A673 (cell line): ENCODE measurements at regions not wholly inside any gene's neighbourhood (a gene's known extent, or its start where the extent isn't known, plus 50 kb on each side); places are given as distances from the start of the nearest gene placed in this dataset.

ENCODE experiments used
- BruUV-seq: library from RNA; stranded (reverse); fragments of 400-500 nt; replicated peaks from 2 replicates; lab custom pipeline; 2021; lab: Mats Ljungman, UMichigan
- CTCF ChIA-PET: fragments of 300-600 bp; sonication (Branson Sonifier 250); formaldehyde crosslinking; loops from one replicate; lab custom pipeline; 2022; ENCODE audit warnings: antibody characterized with exemption; lab: Charles Lee
- POLR2A ChIA-PET: fragments of 300-600 bp; sonication (Branson Sonifier 250); formaldehyde crosslinking; loops from one replicate; lab custom pipeline; 2022; ENCODE audit warnings: antibody characterized with exemption; ENCODE audit not compliant: low non-redundant PET; lab: Charles Lee
- DNase-seq: peaks from one replicate; pipeline ENCODE4 v3.0.0-alpha.2; 2015; ENCODE audit warnings: low spot score
- H3K27ac ChIP-seq: fragments of 200-600 bp; sonication (generic); 2 replicates; pipeline ENCODE4 v1.5.1; 2016; ENCODE audit warnings: mixed run types, low read depth, mild to moderate bottlenecking, mixed read lengths, antibody characterized with exemption, low read length; ENCODE audit not compliant: poor library complexity, severe bottlenecking
- H3K27me3 ChIP-seq: fragments of 200-600 bp; sonication (generic); replicated peaks from 2 replicates; pipeline ENCODE4 v1.6.1; 2017; ENCODE audit warnings: mixed run types, low read depth, mild to moderate bottlenecking, mixed read lengths, antibody characterized with exemption, low read length; ENCODE audit not compliant: insufficient read depth, poor library complexity
- H3K36me3 ChIP-seq: fragments of 200-600 bp; sonication (generic); 2 replicates; pipeline ENCODE4 v1.6.1; 2016; ENCODE audit warnings: mixed run types, mild to moderate bottlenecking, mixed read lengths, antibody characterized with exemption, low read length; ENCODE audit not compliant: insufficient read depth, poor library complexity, severe bottlenecking
- H3K4me1 ChIP-seq: fragments of 200-600 bp; sonication (generic); 2 replicates; pipeline ENCODE4 v1.6.1; 2017; ENCODE audit warnings: mixed run types, mild to moderate bottlenecking, mixed read lengths, antibody characterized with exemption, low read length; ENCODE audit not compliant: insufficient read depth, poor library complexity, severe bottlenecking
- H3K4me3 ChIP-seq: fragments of 200-600 bp; sonication (generic); 2 replicates; pipeline ENCODE4 v1.5.1; 2016; ENCODE audit warnings: low read depth, mixed run types, mild to moderate bottlenecking, mixed read lengths, low read length; ENCODE audit not compliant: poor library complexity, severe bottlenecking
- H3K9me3 ChIP-seq: fragments of 200-600 bp; sonication (generic); 2 replicates; pipeline ENCODE4 v1.6.1; 2016; ENCODE audit warnings: mixed run types, low read depth, mild to moderate bottlenecking, mixed read lengths, antibody characterized with exemption, low read length; ENCODE audit not compliant: poor library complexity, severe bottlenecking
- EZH2 ChIP-seq: fragments of 200-600 bp; sonication (generic); IDR thresholded peaks from 2 replicates; pipeline ENCODE4 v1.6.1; 2017; ENCODE audit warnings: borderline replicate concordance, low read depth, mild to moderate bottlenecking, mixed read lengths, antibody characterized with exemption, low read length; ENCODE audit not compliant: poor library complexity, severe bottlenecking
- intact Hi-C: fragments of 100-400 bp; cut with micrococcal nuclease; formaldehyde crosslinking; loops from one replicate; pipeline ENCODE4 v1.10.0; 2022; ENCODE audit not compliant: unreplicated experiment
- TF ChIP-seq, protein P1 (sequence below): fragments of 300-800, 200-600 bp; sonication (generic); conservative IDR thresholded peaks from 2 replicates; pipeline ENCODE4 v1.5.1; 2017; ENCODE audit warnings: low read depth, mild to moderate bottlenecking, antibody characterized with exemption, low read length, moderate library complexity, mixed read lengths

- no TSS peak for BruUV-seq
- Histone ChIP-seq H3K4me1 (no peaks in the 10 kb centered on the region), H3K27me3 (no peaks in the 10 kb centered on the region), H3K9me3 (no peaks in the 10 kb centered on the region), H3K4me3 (no peak overlapping the region), H3K27ac (no peak overlapping the region), H3K36me3 (no peaks in the 10 kb centered on the region)
- TF ChIP-seq EZH2 = no peak
- TF ChIP-seq, protein P1, sequence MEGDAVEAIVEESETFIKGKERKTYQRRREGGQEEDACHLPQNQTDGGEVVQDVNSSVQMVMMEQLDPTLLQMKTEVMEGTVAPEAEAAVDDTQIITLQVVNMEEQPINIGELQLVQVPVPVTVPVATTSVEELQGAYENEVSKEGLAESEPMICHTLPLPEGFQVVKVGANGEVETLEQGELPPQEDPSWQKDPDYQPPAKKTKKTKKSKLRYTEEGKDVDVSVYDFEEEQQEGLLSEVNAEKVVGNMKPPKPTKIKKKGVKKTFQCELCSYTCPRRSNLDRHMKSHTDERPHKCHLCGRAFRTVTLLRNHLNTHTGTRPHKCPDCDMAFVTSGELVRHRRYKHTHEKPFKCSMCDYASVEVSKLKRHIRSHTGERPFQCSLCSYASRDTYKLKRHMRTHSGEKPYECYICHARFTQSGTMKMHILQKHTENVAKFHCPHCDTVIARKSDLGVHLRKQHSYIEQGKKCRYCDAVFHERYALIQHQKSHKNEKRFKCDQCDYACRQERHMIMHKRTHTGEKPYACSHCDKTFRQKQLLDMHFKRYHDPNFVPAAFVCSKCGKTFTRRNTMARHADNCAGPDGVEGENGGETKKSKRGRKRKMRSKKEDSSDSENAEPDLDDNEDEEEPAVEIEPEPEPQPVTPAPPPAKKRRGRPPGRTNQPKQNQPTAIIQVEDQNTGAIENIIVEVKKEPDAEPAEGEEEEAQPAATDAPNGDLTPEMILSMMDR = no peak
- ChIA-PET POLR2A (no interaction called here), CTCF (no interaction called here)
- intact Hi-C loops = no loop called here
- DNase-seq = no peak
Observed at GRCh38 chr20:11389186-11389585, 528.5 kb upstream of the BTBD3 start.

DNA sequence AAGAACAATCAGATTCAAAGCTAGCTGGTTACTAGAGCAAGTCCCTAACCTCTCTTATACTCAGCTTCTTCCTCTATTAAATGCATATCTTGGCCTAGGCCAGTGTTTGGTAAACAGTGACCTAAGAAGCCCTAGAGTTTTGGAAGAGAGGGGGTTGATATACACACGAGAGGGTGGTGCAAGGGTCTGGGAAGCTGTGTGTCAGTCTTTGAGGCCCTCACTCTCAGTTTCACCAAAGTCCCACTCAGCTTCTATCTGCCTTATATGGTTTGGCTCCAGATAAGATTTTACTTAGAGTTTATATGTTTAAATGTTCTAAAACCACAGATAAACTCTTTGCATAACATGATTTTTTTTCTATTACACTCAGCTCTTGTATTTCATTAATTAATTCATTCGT, 526.1 kb upstream of the BTBD3 start:
- H3K27ac ChIP-seq = no peak overlapping the region
- CTCF ChIA-PET = no interaction called here
- no peak for DNase-seq
- H3K36me3 ChIP-seq = no peaks in the 10 kb centered on the region
- intact Hi-C loops = no loop called here
- BruUV-seq = no TSS peak
- H3K4me1 ChIP-seq = no peaks in the 10 kb centered on the region
- H3K4me3 ChIP-seq = no peak overlapping the region
- TF ChIP-seq EZH2 = no peak
- TF ChIP-seq, protein P1 = no peak
- POLR2A ChIA-PET = no interaction called here
- H3K9me3 ChIP-seq = no peaks in the 10 kb centered on the region
- H3K27me3 ChIP-seq = no peaks in the 10 kb centered on the region

DNA sequence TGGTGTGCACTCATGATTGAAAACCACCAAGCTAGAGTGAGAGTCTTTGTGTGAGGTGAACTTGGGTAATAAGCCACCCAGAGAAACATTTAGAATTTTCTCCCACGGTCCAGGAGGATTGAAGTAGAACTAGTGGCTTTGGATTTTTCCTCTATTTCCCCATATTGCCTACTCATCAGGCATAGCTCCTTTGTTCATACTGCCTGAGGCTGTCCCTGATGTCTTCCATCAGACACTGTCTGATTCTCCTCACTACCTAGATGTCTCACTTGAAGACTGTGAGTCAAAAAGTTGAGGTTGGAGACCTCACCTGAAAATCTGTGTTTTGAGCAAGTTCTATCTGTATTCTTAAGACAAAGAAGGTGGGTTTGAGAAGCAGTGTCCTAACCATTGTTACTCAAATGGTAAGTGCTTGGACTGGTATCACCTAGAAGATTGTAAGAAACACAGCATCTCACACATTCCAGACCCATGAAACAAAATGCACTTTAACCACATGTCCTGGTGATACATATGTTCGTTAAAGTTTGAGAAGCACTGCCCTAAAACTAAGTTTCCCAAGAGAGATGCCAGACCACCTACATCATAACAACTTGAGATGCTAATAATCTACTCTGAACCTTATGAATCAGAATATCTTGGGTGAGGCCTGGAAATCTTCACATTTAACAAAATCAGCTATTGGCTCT, 523.4 kb upstream of the BTBD3 start:
- no peak for DNase-seq
- POLR2A ChIA-PET = no interaction called here
- BruUV-seq = no TSS peak
- Histone ChIP-seq H3K4me3 (no peak overlapping the region), H3K4me1 (no peaks in the 10 kb centered on the region), H3K27me3 (no peaks in the 10 kb centered on the region), H3K36me3 (no peaks in the 10 kb centered on the region), H3K27ac (no peak overlapping the region), H3K9me3 (no peaks in the 10 kb centered on the region)
- TF ChIP-seq, protein P1 = no peak
- TF ChIP-seq EZH2 = no peak
- intact Hi-C loops = no loop called here
- CTCF ChIA-PET = no interaction called here
